HG03575 (cell line): ENCODE measurements at regions not wholly inside any gene's neighbourhood (a gene's known extent, or its start where the extent isn't known, plus 50 kb on each side); places are given as distances from the start of the nearest gene placed in this dataset.

Experiments used
- ATAC-seq: cut with Tn5 transposase; IDR thresholded peaks from one replicate; pipeline ENCODE4 v1.9.1; 2021; ENCODE audit not compliant: unreplicated experiment, insufficient number of reproducible peaks, low FRiP score; ENCODE audit errors: extremely low read depth

DNA sequence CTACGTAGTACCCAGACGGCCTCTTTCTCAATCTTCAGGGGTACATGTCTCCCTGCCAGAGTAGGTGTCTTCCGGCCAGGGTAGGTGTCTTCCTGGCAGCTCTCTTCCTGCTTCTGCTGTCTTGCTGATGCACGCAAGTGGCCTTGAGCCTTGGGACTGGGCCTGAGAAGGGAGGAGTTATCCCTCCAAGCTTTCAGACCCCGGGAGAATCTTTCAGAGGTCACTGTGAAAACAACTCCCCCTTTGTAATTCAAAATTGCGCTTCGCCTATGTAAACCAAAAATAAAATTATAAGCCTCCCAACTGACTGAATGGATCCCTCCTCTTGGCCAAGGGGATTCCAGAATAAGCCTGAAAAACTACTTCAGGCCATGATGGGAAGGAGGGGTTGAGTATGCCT is 87.3 kb upstream of the NUDT4 start:
- ATAC-seq, result no peak

DNA sequence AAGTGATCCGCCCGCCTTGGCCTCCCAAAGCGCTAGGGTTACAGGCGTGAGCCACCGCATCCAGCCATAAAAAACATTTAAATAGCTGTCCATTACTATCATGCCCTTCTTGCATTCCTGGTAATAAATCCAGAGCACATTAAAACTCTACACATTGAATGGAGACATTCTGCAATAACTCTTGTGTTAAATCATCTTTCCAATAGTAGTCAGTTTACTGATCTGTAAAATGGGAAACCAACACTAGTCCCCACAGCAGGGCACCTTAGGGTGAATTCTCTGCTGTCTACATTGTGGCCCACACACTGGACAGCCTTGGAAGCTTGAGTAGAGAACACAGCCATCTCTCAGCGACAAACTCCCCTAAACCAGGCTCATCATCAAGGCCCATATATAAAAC is 85.5 kb upstream of the NUDT4 start:
- ATAC-seq, result no peak

DNA sequence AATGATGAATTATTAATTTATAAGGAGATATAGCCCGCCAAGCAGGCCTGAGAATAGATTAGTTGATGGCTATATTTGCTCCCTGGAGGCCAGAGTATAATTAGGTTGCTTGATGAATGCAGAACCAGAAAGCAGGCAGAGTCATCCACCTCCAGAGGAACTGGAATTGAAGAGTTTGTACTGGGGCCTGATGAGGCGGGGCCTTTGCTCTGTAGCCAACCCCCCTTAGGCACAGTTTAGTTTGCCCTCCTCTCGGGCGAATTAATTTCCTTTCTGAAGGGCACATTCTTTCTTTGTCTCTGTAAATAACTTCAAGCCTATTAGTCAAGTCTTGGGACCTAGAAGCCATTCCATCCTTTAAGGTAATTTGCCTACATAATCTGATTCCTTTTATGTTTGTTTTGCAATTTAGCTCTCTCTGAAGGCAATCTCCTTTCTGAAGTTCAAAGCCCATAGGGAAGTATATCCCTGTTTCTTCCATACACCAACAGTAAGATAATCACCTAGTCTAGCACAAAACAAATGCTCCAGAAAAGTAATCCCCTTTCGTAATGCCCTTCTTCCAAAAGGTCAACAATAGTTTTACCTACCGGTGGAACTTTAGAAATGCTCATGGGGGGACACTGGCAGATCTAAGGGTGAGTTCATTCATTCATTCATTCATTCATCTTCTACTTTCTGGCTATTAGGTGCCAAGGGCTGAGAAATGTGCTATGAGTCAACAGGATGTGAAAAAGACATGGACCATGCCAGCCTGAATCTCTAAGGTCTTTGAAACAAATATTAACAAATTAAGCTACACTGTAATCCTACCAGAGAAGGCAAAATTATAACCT is 84.8 kb upstream of the NUDT4 start:
- ATAC-seq, result no peak

- peak; percentile 73 for ATAC-seq
Measured at GRCh38 chr12:93297032-93297431, 80.7 kb upstream of the NUDT4 start.

DNA sequence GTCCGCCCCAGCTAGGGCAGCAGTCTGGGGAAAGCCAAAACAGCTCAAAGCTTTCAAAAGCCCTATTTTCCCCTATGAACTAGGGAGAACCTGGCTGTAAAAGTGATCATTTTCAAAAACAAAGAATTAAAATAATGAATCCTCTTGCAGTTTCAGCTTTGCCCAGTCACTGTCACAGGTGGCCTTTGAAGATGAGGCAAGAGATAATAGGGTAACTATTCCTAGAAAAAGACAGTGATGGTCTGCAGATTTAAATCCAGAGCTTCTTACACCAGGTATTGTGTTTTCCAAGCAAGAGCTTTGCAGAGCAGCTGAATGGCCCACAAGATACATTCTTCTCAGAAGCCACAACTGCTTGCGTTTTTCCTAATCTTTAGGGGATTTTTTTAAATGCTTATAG is 80.2 kb upstream of the NUDT4 start:
- no peak for ATAC-seq

DNA sequence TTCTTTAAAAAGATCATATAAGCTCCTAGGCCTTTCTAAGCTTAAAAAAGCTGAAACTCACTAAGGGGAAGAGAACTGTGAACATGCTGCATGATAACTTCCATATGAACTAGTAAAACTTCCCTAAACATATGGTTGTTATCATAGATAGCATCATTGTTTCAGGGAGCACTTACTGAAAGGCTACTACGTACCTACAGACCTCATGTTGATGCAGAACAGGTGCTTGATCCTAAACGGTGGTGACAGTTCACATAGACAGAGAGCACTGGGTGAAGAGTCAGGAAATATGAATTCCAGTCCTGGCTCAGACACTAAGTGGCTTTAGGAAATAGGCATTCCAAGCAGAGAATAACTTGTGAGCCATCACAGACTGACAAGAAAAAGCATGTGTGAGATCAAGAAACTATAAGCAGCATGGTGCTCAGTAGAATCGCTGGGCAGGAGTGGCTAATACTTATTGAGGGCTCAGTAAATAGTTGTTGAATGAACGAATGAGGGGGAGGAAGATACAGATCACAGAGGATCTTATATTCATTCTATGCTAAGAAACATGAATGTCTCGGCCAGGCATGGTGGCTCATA is 78.4 kb upstream of the NUDT4 start:
- no peak for ATAC-seq

DNA sequence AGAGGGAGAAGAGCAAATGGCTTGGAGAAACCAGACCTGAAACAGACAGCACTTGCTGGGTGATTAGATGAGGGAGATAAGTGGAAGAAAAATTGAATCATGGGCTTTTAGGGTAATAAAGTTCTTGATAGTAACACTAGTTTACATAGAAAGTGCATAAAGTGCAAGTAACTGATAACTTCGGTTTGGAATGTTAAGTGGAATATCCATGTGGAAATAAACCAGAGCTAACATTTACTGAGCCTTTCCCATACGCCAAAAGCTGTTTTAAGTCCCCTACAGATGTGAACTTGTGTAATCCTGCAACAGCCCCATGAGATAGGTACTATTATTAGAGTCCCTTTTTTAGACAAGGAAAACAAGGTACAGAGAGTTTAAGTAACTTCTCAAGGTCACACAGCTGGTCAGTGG is 77.1 kb upstream of the NUDT4 start:
- ATAC-seq, result no peak

- ATAC-seq, result no peak
Measured at GRCh38 chr12:93302331-93303229, 75.1 kb upstream of the NUDT4 start.

GRCh38 chr12:93306636-93307035 is 71.1 kb upstream of the NUDT4 start:
- ATAC-seq, result no peak

GRCh38 chr12:93308281-93308680 is 69.4 kb upstream of the NUDT4 start:
- no peak for ATAC-seq

- no peak for ATAC-seq
Measured at GRCh38 chr12:93311827-93312226, 65.9 kb upstream of the NUDT4 start.

GRCh38 chr12:93314177-93314497 is 63.6 kb upstream of the NUDT4 start:
- no peak for ATAC-seq

DNA sequence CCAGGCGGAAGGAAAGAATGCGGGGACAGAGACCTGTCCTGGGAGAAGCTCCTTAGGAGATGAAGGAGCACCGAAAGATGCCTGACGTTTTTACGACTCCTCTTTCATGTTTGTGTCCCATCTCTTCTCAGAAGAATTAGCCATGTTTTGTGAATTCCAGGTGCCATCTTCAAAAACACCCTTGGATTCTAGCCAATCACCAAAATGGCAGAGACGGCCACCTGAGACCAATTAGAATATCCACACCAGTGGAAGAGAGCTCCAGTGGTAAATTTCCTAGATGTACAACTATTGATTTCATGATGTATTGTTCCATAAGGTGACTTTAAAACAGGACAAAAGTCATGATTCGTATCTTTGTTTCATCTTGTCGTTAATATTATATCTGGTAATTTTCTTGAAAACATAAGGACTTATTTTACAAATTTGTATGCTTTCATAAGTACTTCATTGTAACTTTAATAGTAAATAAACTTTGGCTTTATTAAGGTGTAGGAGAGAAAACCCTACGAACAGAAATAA is 62.3 kb upstream of the NUDT4 start:
- no peak for ATAC-seq

GRCh38 chr12:93315907-93316622 is 61.7 kb upstream of the NUDT4 start:
- no peak for ATAC-seq

- no peak for ATAC-seq
Measured at GRCh38 chr12:93316623-93316971, 61.1 kb upstream of the NUDT4 start.

GRCh38 chr12:93317227-93317626 is 60.5 kb upstream of the NUDT4 start:
- ATAC-seq, result no peak

DNA sequence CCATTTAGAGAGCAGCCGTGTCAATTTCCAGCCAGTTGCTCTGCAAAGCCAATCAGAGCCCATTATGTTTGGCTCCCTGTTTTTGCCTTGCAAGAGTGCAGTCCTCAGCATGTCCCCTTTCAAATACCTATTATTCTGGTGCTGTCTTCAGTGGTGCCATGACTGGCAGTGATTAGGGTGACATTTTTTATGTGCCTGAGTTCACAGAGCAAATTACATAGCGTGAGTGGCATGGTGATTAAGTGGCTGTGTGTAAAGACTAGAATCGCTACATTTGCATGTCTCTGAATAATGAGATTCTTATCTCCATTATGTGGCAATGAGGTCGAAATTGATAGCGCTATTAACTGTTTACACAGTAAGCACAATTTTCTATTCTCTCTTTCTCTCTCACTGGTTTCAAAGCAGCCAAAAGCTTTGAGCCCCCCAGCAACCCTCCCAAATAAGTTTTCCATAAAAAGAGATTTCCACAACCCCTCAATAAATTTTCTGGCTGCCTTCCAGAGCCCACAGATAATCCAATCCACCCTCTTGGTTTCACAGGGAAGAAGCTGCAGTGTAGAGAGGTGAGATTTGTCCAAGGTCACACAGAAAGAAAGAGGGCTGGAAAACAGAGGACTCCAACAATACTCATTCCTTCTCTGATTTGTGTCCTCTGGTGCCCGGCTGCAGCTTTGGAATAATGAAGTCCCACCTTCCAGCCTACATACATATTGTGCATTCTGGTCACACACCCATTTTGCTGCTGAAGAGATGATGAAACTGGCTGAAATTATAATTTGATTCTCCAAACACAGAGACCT is 58.8 kb upstream of the NUDT4 start:
- no peak for ATAC-seq

GRCh38 chr12:93319523-93320050 is 58.1 kb upstream of the NUDT4 start:
- no peak for ATAC-seq
